Central memory CD8-positive, alpha-beta T cell (primary cell): ENCODE measurements at regions not wholly inside any gene's neighbourhood (a gene's known extent, or its start where the extent isn't known, plus 50 kb on each side); places are given as distances from the start of the nearest gene placed in this dataset.

Experiments used
- ATAC-seq: fragments of 150-1000 bp; cut with Tn5 transposase; replicated peaks from 2 replicates; pipeline ENCODE4 v1.10.0; 2022; ENCODE audit warnings: mild to moderate bottlenecking, moderate FRiP score, moderate number of reproducible peaks; ENCODE audit not compliant: poor library complexity, severe bottlenecking; ENCODE audit errors: extremely low read depth
- DNase-seq, 2 donors: peaks; one replicate each; pipeline ENCODE4 v3.0.0; 2021; ENCODE audit warnings: low spot score in 2 of 2
- H3K27ac Mint-ChIP-seq: one replicate; pipeline ENCODE4 v1.8.0; 2022; ENCODE audit warnings: low read depth, mild to moderate bottlenecking, moderate library complexity, mixed read lengths
- H3K27me3 Mint-ChIP-seq: one replicate; pipeline ENCODE4 v1.8.0; 2022; ENCODE audit warnings: mixed read lengths
- H3K36me3 Mint-ChIP-seq: one replicate; pipeline ENCODE4 v1.8.0; 2022; ENCODE audit warnings: mild to moderate bottlenecking, moderate library complexity, mixed read lengths; ENCODE audit not compliant: insufficient read depth
- H3K4me1 Mint-ChIP-seq: one replicate; pipeline ENCODE4 v1.8.0; 2022; ENCODE audit warnings: mixed read lengths
- H3K4me3 Mint-ChIP-seq: one replicate; pipeline ENCODE4 v1.8.0; 2022; ENCODE audit warnings: mild to moderate bottlenecking, moderate library complexity, mixed read lengths
- H3K9me3 Mint-ChIP-seq: one replicate; pipeline ENCODE4 v1.8.0; 2022; ENCODE audit warnings: mixed read lengths

- Mint-ChIP-seq H3K27me3 (peaks cover 48% of the 10 kb centered on the region), H3K36me3 (no peaks in the 10 kb centered on the region), H3K27ac (no peak overlapping the region), H3K9me3 (no peaks in the 10 kb centered on the region), H3K4me3 (no peak overlapping the region), H3K4me1 (no peaks in the 10 kb centered on the region)
- DNase-seq, result no peak
- no peak for ATAC-seq
Observed at GRCh38 chr20:21614980-21615379, 90.5 kb upstream of the PAX1 start.

GRCh38 chr20:21613512-21613911 is 92.0 kb upstream of the PAX1 start:
- no peak for ATAC-seq
- peaks cover 42% of the 10 kb centered on the region for H3K27me3 Mint-ChIP-seq
- no peaks in the 10 kb centered on the region for H3K9me3 Mint-ChIP-seq
- H3K4me1 Mint-ChIP-seq, result no peaks in the 10 kb centered on the region
- no peak overlapping the region for H3K27ac Mint-ChIP-seq
- no peak for DNase-seq
- no peaks in the 10 kb centered on the region for H3K36me3 Mint-ChIP-seq
- H3K4me3 Mint-ChIP-seq, result no peak overlapping the region

GRCh38 chr20:21609981-21610380 is 95.5 kb upstream of the PAX1 start:
- Mint-ChIP-seq H3K36me3 (no peaks in the 10 kb centered on the region), H3K27ac (no peak overlapping the region), H3K4me3 (no peak overlapping the region), H3K27me3 (peaks cover 33% of the 10 kb centered on the region), H3K4me1 (no peaks in the 10 kb centered on the region), H3K9me3 (peaks cover 8% of the 10 kb centered on the region)
- no peak for DNase-seq
- no peak for ATAC-seq

GRCh38 chr20:21609221-21609620 is 95.4 kb upstream of the NKX2-2 start:
- H3K4me1 Mint-ChIP-seq, result no peaks in the 10 kb centered on the region
- peaks cover 31% of the 10 kb centered on the region for H3K27me3 Mint-ChIP-seq
- H3K27ac Mint-ChIP-seq, result no peak overlapping the region
- no peaks in the 10 kb centered on the region for H3K36me3 Mint-ChIP-seq
- no peak for DNase-seq
- peaks cover 8% of the 10 kb centered on the region for H3K9me3 Mint-ChIP-seq
- ATAC-seq, result no peak
- H3K4me3 Mint-ChIP-seq, result no peak overlapping the region

- Mint-ChIP-seq H3K9me3 (peaks cover 8% of the 10 kb centered on the region), H3K4me1 (no peaks in the 10 kb centered on the region), H3K27ac (no peak overlapping the region), H3K4me3 (no peak overlapping the region), H3K27me3 (peaks cover 31% of the 10 kb centered on the region), H3K36me3 (no peaks in the 10 kb centered on the region)
- no peak for DNase-seq
- no peak for ATAC-seq
Observed at GRCh38 chr20:21608777-21609176, 94.9 kb upstream of the NKX2-2 start.

- ATAC-seq (no peak), DNase-seq (no peak)
- Mint-ChIP-seq H3K27me3 (peaks cover 32% of the 10 kb centered on the region), H3K36me3 (no peaks in the 10 kb centered on the region), H3K4me3 (no peak overlapping the region), H3K9me3 (peaks cover 13% of the 10 kb centered on the region), H3K27ac (no peak overlapping the region), H3K4me1 (no peaks in the 10 kb centered on the region)
Observed at GRCh38 chr20:21607971-21608725, 94.3 kb upstream of the NKX2-2 start.

- no peak for DNase-seq
- Mint-ChIP-seq H3K27me3 (peaks cover 27% of the 10 kb centered on the region), H3K9me3 (peaks cover 24% of the 10 kb centered on the region), H3K4me3 (no peak overlapping the region), H3K4me1 (no peaks in the 10 kb centered on the region), H3K36me3 (no peaks in the 10 kb centered on the region), H3K27ac (no peak overlapping the region)
- no peak for ATAC-seq
Observed at GRCh38 chr20:21601799-21602198, 87.9 kb upstream of the NKX2-2 start.

GRCh38 chr20:21586682-21587081 is 72.8 kb upstream of the NKX2-2 start:
- no peaks in the 10 kb centered on the region for H3K9me3 Mint-ChIP-seq
- H3K27ac Mint-ChIP-seq, result no peak overlapping the region
- H3K4me3 Mint-ChIP-seq, result no peak overlapping the region
- DNase-seq (no peak), ATAC-seq (no peak)
- H3K4me1 Mint-ChIP-seq, result no peaks in the 10 kb centered on the region
- H3K27me3 Mint-ChIP-seq, result peaks cover 39% of the 10 kb centered on the region
- no peaks in the 10 kb centered on the region for H3K36me3 Mint-ChIP-seq

- no peaks in the 10 kb centered on the region for H3K9me3 Mint-ChIP-seq
- H3K4me1 Mint-ChIP-seq, result no peaks in the 10 kb centered on the region
- H3K27ac Mint-ChIP-seq, result no peak overlapping the region
- peaks cover 66% of the 10 kb centered on the region for H3K27me3 Mint-ChIP-seq
- ATAC-seq (no peak), DNase-seq (no peak)
- H3K4me3 Mint-ChIP-seq, result no peak overlapping the region
- H3K36me3 Mint-ChIP-seq, result no peaks in the 10 kb centered on the region
Observed at GRCh38 chr20:21583486-21584168, 69.8 kb upstream of the NKX2-2 start.

- peaks cover 45% of the 10 kb centered on the region for H3K27me3 Mint-ChIP-seq
- no peaks in the 10 kb centered on the region for H3K4me1 Mint-ChIP-seq
- H3K9me3 Mint-ChIP-seq, result no peaks in the 10 kb centered on the region
- no peak overlapping the region for H3K27ac Mint-ChIP-seq
- ATAC-seq (no peak), DNase-seq (no peak)
- no peak overlapping the region for H3K4me3 Mint-ChIP-seq
- no peaks in the 10 kb centered on the region for H3K36me3 Mint-ChIP-seq
Observed at GRCh38 chr20:21577551-21577950, 63.7 kb upstream of the NKX2-2 start.

GRCh38 chr20:21575981-21576740 is 62.3 kb upstream of the NKX2-2 start:
- H3K4me3 Mint-ChIP-seq, result no peak overlapping the region

GRCh38 chr20:21575167-21575566 is 61.3 kb upstream of the NKX2-2 start:
- ATAC-seq, result no peak
- H3K4me3 Mint-ChIP-seq, result no peak overlapping the region
- H3K4me1 Mint-ChIP-seq, result no peaks in the 10 kb centered on the region
- H3K9me3 Mint-ChIP-seq, result no peaks in the 10 kb centered on the region
- H3K27ac Mint-ChIP-seq, result no peak overlapping the region
- peaks cover 21% of the 10 kb centered on the region for H3K27me3 Mint-ChIP-seq
- DNase-seq, result no peak
- H3K36me3 Mint-ChIP-seq, result no peaks in the 10 kb centered on the region

More at GRCh38 chr20:21575981-21576740, 62.3 kb upstream of the NKX2-2 start:
- H3K27ac Mint-ChIP-seq, result no peak overlapping the region
- H3K27me3 Mint-ChIP-seq, result peaks cover 31% of the 10 kb centered on the region
- H3K4me1 Mint-ChIP-seq, result no peaks in the 10 kb centered on the region
- H3K36me3 Mint-ChIP-seq, result no peaks in the 10 kb centered on the region
- DNase-seq, result no peak
- no peak for ATAC-seq
- no peaks in the 10 kb centered on the region for H3K9me3 Mint-ChIP-seq

- DNase-seq (no peak), ATAC-seq (no peak)
- Mint-ChIP-seq H3K27me3 (peaks cover 14% of the 10 kb centered on the region), H3K9me3 (no peaks in the 10 kb centered on the region), H3K4me3 (no peak overlapping the region), H3K4me1 (no peaks in the 10 kb centered on the region), H3K36me3 (no peaks in the 10 kb centered on the region), H3K27ac (no peak overlapping the region)
Observed at GRCh38 chr20:21574443-21574842, 60.6 kb upstream of the NKX2-2 start.
